ENCODE measurements at regions not wholly inside any gene's neighbourhood (a gene's known extent, or its start where the extent isn't known, plus 50 kb on each side); places are given as distances from the start of the nearest gene placed in this dataset.

GRCh38 chr12:62014330-62014729, 245.9 kb upstream of the USP15 start:
- ChIA-PET CTCF (no interaction called here), POLR2A (no interaction called here)
- Histone ChIP-seq H3K27me3 (ENCODE audit: control insufficient read depth, insufficient read depth, low read length) (no peaks in the 10 kb centered on the region), H3K4me3 (ENCODE audit: low read depth, low read length) (no peak overlapping the region), H3K27ac (ENCODE audit: low read depth, low read length) (no peak overlapping the region), H3K9me3 (ENCODE audit: control insufficient read depth, insufficient read depth, low read length) (peaks cover 4% of the 10 kb centered on the region; the same call in 1 of the 2 replicates)
- TF ChIP-seq CTCF (IDR thresholded peaks at IDR 0.05; ENCODE audit: low read depth, low read length), result no peak
- DNase-seq (ENCODE audit: low read depth, low spot score), result no peak

- no peak for DNase-seq (ENCODE audit: low read depth, low spot score)
- ChIA-PET POLR2A (no interaction called here), CTCF (interaction anchor here (1.4 to 1.5 kb wide), 2 partner anchors 10 to 19 kb away, joined by 3 to 5 read pairs; no protein-coding TSS in a partner anchor)
- no peak overlapping the region for H3K4me3 ChIP-seq (ENCODE audit: low read depth, low read length)
- no peak overlapping the region for H3K27ac ChIP-seq (ENCODE audit: low read depth, low read length)
- H3K9me3 ChIP-seq (ENCODE audit: control insufficient read depth, insufficient read depth, low read length), result peaks cover under 1% of the 10 kb centered on the region; the same call in 1 of the 2 replicates
- TF ChIP-seq CTCF (IDR thresholded peaks at IDR 0.05; ENCODE audit: low read depth, low read length), result no peak
- no peaks in the 10 kb centered on the region for H3K27me3 ChIP-seq (ENCODE audit: control insufficient read depth, insufficient read depth, low read length)
Observed at GRCh38 chr12:62016021-62016420, 244.2 kb upstream of the USP15 start.

GRCh38 chr12:62021808-62022207, 238.4 kb upstream of the USP15 start:
- POLR2A ChIA-PET, result no interaction called here
- no peak for TF ChIP-seq CTCF (IDR thresholded peaks at IDR 0.05; ENCODE audit: low read depth, low read length)
- no peak for DNase-seq (ENCODE audit: low read depth, low spot score)
- Histone ChIP-seq H3K4me3 (ENCODE audit: low read depth, low read length) (no peak overlapping the region), H3K9me3 (ENCODE audit: control insufficient read depth, insufficient read depth, low read length) (no peaks in the 10 kb centered on the region), H3K27ac (ENCODE audit: low read depth, low read length) (no peak overlapping the region), H3K27me3 (ENCODE audit: control insufficient read depth, insufficient read depth, low read length) (no peaks in the 10 kb centered on the region)
- CTCF ChIA-PET, result no interaction called here

- TF ChIP-seq CTCF (IDR thresholded peaks at IDR 0.05; ENCODE audit: low read depth, low read length), result no peak
- no peak for DNase-seq (ENCODE audit: low read depth, low spot score)
- ChIA-PET CTCF (no interaction called here), POLR2A (no interaction called here)
- Histone ChIP-seq H3K9me3 (ENCODE audit: control insufficient read depth, insufficient read depth, low read length) (no peaks in the 10 kb centered on the region), H3K27me3 (ENCODE audit: control insufficient read depth, insufficient read depth, low read length) (no peaks in the 10 kb centered on the region), H3K4me3 (ENCODE audit: low read depth, low read length) (no peak overlapping the region), H3K27ac (ENCODE audit: low read depth, low read length) (no peak overlapping the region)
Observed at GRCh38 chr12:62028536-62028935, 231.7 kb upstream of the USP15 start.

- H3K27me3 ChIP-seq (ENCODE audit: control insufficient read depth, insufficient read depth, low read length), result no peaks in the 10 kb centered on the region
- DNase-seq (ENCODE audit: low read depth, low spot score), result no peak
- ChIA-PET POLR2A (no interaction called here), CTCF (no interaction called here)
- H3K27ac ChIP-seq (ENCODE audit: low read depth, low read length), result no peak overlapping the region
- no peak for TF ChIP-seq CTCF (IDR thresholded peaks at IDR 0.05; ENCODE audit: low read depth, low read length)
- H3K9me3 ChIP-seq (ENCODE audit: control insufficient read depth, insufficient read depth, low read length), result no peaks in the 10 kb centered on the region
- H3K4me3 ChIP-seq (ENCODE audit: low read depth, low read length), result no peak overlapping the region
Observed at GRCh38 chr12:62032870-62033269, 227.3 kb upstream of the USP15 start.
